HG02981 (cell line): ENCODE measurements at regions not wholly inside any gene's neighbourhood (a gene's known extent, or its start where the extent isn't known, plus 50 kb on each side); places are given as distances from the start of the nearest gene placed in this dataset.

ENCODE experiments used
- ATAC-seq: cut with Tn5 transposase; IDR thresholded peaks from one replicate; pipeline ENCODE4 v1.9.1; 2021; ENCODE audit warnings: mild to moderate bottlenecking, moderate library complexity; ENCODE audit not compliant: unreplicated experiment

DNA sequence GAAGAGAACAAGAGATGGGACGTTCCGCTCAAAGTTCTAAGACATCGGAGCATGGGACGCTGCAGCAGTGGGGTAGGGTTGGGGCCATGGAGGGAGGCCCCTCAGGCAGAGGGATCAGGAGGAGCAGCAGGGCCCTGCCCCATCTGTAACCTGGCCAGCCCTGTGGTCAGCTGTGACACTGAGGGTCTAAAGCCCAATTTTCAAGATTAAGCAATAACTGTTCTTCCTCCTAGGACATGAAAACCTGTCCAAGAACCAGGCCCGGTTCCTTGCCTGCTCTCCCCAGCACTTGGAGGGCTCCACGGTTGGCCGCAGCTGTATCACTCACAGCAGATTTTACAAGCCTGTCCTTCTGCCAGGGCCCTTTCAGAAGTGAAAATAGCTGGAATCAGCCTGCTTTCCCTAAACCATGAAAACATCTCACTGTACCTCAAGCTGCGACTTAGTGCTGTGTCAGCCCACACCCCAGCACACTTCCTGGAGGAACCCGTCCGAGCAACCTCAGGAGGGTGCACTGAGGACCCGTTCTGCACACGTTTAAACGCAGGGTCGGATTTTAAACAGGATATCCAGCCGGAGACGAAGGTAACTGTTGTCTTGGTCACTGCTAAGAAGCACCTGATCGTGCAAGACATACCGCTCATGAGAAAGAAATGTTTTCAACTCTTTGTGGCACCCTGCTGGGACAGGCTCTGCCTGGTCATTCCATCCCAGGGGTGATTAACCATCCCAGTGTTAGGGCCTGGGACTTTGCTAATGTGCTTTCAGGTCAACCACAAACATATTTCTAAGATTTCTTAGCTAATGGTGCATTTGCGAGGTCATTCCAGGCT is 201.9 kb upstream of the DIO3 start:
- no peak for ATAC-seq

GRCh38 chr14:101360054-101360911 is 201.0 kb upstream of the DIO3 start:
- no peak for ATAC-seq

GRCh38 chr14:101361044-101361443 is 200.3 kb upstream of the DIO3 start:
- ATAC-seq, result no peak

DNA sequence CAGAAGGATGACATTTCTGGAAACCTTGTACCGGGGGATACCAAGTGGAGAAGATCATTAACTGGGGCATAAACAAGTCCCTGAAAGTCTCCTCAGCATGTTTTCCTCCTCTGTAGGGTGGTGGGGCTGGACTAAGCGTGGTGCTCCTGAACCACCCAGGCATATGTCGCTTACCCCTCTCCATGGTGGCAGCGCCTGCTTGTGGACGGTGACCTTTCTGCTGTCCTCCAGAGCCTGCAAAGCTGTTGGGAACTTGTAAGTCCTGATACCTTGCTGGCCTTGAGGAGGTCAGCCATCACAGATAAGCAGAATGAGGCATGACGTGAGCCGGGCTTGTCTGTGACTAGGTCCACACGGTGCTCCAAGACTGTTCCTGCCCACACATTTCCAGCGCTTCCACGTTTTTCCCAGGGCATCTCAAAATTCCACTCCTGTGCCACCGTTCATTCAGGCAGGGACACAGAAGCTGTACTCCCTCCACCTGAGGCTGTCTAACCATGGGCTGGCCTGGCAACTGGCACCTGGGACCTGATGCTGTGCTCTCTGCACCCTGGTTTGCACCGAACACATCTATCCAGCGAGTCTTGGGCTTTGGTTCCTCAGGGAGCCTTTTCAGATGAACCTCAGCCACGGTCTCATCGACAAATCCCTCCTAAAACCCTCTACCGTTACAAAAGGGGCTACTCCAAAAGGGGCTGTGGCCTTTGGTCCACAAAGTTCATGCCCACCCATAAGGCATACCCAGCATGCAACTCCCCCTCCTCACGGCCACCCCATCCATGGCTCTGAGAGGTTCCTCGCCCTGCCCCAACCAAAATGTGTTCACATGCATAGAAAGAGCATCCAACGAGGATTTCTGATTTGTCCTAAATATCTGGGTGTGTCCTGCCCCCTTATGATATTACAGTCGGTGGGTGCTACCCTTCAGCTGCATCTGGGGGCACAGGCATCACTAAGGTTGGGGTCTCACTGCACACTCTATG is 199.6 kb upstream of the DIO3 start:
- ATAC-seq, result no peak

- no peak for ATAC-seq
These were observed 198.6 kb upstream of the DIO3 start for GRCh38 chr14:101362529-101363260.

GRCh38 chr14:101363261-101363555 is 198.1 kb upstream of the DIO3 start:
- ATAC-seq, result no peak

DNA sequence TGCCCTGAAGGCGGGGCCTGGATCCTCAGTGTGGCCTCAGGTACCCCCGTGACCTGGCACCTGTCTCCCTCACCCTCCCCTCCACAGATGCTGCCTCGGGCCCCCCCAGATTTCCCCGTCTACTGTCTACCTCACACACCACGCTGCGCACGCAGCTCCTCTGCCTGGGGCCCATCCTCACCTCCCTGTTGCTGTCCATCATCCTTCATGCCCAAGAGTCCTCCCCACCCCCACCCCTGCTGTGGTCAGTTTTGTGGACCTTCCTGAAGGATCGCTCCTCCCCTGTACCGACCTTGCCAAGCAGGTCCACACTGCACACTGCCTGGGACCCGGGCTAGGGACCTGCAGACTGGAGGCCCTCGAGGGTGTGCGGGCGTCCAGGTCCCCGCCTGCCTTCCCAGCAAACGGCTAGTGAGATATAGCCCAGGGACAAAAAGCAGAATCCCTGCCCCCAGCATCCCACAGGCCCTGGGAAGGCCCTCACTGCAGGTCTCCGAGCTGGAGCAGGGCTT is 197.4 kb upstream of the DIO3 start:
- ATAC-seq, result no peak

GRCh38 chr14:101364503-101365328 is 196.6 kb upstream of the DIO3 start:
- ATAC-seq, result no peak

GRCh38 chr14:101365329-101366158 is 195.8 kb upstream of the DIO3 start:
- no peak for ATAC-seq

DNA sequence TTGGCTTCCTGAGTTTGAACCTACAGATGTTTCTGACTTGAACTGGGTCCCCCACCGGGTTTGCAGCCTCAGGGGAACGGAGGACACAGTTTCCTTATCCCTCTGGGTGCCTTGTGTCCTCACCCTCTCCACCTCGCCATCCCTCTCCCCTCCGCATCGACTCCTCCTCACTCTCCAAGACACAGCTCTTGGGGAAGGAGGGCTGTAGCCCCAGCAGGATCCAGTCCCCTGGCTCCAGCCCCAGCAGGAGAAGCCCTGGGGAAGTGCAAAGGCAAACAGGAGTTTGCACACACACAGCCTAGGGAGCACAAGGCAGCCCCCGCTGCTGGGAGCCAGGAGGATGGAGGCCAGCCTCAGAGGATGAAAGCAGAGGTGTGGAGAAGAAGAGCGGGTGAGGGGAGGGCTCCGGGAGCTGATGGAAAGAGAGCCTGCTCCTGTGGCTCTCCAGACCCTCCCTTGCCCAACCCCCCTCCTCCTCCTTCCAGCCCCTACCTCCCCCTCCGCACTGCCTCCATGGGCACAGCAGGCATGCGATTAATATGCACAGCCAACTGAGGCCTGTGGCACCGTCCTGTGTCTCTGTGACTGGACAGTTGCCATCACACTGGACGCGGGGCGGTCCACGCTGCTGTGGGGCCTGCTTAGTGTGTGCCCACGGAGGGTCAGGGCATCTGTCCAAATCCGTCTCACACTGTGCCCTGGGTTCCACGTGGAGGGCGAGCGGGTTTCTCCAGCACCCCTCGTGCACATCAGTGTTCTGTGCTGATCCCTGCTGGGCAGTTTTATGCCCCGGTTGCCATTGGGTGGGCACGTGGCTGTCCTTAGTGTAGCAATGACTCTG is 193.7 kb upstream of the DIO3 start:
- ATAC-seq, result no peak

- no peak for ATAC-seq
These were observed 192.7 kb upstream of the DIO3 start for GRCh38 chr14:101368629-101369028.

DNA sequence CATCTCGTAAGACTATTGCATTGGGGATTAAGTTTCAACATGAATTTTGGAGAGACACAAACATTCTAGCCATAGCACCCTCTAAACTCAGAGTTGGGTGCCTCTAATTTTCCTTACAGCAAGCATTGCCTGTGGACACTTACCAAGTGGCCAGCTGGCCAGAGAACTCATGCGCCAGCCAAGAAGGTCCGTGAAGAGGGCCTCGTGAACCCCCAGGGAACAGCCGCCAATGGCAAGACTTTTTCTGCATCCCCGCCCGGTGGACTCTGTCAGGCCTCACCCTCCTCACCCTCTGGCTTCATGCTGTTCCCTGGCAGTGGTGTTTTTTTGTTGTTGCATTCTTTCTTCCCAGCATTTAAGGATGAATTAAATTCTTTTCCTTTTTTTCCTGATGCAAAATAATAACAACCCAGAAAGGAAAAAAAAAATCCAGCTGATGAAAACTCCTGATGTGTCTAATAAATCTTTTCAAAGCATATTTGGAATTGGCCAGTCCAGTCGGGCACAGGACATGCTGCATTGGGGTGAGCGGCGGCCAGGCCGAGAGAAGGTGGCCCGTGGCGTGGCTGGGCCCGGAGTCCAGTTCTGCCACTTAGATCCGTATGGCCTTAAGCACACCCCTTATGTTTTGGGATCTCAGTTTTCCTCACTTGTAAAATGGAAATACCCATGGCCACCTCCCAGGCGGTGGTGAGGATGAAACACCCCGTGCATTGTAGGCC is 191.9 kb upstream of the DIO3 start:
- ATAC-seq, result no peak

- no peak for ATAC-seq
These were observed 191.2 kb upstream of the DIO3 start for GRCh38 chr14:101369916-101370592.

DNA sequence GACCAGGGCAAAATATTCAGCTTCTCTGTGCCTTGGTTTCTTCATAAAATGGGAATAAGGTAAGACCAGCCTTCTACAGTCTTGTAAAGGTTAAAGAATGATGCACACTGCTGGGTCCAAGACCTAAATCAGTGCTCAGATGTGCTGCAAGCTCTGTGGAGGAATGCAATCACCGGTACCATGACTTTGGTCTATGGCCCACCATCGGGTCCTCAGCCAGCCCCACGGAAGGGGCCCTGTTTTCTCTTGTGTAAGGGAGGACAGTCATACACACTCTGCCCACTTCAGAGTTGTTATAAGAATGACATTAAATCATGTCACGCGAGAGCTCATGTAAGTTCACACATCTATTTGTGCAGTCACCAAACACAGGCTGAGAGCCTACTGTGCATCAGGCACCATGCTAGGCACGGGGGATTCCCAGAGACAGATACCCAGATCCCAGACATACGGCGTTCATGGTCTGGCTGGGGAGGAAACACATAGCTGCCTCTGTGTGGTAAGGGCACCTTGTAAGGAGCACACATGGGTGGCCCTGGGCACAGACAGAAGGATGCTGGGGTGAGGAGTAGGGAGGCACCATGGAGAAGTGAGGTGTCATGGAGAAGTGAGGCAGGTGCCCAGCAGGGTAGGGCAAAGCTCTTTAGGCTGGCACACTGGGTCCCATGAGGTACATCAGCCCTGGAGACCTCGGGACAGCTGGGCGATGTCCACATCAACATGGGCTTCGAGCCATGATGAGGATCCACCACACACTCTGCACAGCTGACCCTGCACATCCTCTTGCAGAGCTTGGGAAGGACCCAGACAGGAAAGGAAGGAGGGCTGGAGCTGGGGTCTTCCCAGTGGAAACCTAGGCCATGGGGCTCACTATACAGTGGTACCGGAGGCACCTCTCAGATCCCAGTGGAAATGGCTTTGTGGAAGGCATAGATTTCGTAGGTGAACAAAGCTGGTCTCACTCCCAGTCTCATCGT is 190.4 kb upstream of the DIO3 start:
- ATAC-seq, result no peak
